Renal cortex interstitium (tissue), 11 donors: ENCODE measurements at regions not wholly inside any gene's neighbourhood (a gene's known extent, or its start where the extent isn't known, plus 50 kb on each side); places are given as distances from the start of the nearest gene placed in this dataset.
"Not testable (repeated sequence)": the region's sequence is repeated elsewhere in the genome, so short reads cannot be mapped to it uniquely, and the experiment has no call there.

Source experiments
- DNase-seq, 11 donors: peaks; one replicate each; pipeline ENCODE4 v3.0.0-alpha.2; 2013; ENCODE audit warnings: low read depth in 9 of 11, low spot score in 4 of 11; ENCODE audit errors: extremely low read depth in 1 of 11

DNA sequence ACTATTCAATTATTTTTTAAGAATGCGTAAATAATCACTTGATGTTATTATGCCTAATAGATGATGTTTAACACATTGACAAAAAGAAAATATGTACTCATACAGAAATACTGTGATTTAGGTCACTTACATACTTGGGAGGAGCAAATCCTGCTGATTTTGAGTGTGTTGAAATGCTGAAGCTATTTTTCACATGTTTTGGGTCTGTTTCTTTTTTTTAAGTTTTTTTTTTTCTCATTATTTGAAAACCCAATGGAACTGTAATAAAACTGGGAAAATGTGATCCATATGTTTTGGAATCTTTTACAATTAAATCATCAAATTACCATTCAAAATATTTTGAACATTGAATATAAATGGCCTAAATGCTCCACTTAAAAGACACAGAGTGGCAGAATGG is 366.2 kb upstream of the ADAMTS5 start:
- DNase-seq: no peak

DNA sequence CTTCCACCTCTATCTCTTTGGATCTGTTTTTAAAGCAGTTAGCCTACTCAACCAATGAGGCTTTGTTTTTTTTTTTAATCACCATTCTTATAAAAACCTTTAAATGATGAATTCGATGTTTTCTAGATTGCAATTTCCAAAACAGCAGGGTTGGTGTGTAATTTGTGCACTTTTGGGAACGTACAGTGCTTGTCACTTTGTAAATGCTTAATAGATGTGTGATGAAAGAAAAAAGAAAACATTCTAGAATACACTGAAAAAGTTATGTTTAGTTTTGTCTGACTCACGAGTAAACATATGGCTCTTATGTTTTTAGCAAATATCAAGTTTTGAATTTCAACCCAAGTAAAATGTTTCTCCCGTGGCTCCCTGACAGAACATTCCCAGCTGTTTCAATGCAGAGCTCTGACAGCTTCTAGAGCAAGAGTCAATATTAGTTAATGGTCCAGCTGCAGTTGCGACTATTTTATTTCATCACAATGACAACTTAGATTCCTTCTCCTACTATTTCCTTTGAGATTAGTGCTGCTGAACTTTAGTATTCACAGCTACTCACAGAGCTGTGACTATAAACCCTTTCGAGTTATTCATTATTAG is 362.5 kb upstream of the ADAMTS5 start:
- peak in 9 of 11 donors; percentile 32 to 76 (median 61) for DNase-seq

DNA sequence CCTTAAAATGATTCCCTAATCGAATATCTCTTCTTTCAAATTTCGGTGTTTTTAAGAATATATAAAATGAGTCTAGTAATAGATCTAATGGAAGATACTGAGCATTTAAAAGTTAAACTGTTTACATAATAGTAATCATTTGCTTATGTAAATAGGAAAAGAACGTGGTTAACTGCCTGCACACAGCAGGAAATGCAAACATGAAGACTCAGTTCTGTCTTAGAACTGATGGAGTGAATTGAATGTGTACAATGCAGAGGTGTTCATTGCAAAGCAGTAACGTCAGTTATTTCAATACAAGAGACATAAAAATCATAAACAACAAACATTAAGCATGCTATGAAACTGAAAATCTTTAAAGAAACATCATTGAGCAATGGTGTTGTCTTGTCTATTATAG is 359.4 kb upstream of the ADAMTS5 start:
- no peak for DNase-seq

DNA sequence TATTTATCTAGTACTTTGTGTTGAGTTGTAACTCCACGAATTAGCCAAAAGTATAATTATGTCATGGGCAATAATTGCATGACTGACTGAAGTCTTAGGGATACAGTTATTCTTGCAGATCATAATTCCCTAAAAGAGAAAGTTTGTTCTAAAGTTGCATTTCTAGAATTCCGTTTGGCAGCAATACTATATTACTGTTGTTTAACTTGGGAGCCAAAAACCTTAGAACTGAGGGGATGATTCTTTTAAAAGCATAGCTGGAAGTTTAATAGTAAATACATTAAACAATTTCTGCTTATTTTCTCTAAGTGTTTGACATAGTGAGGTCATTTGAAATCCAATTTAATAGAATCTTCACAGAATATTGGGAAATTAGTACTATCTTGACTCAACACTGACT is 356.4 kb upstream of the ADAMTS5 start:
- DNase-seq: no peak

DNA sequence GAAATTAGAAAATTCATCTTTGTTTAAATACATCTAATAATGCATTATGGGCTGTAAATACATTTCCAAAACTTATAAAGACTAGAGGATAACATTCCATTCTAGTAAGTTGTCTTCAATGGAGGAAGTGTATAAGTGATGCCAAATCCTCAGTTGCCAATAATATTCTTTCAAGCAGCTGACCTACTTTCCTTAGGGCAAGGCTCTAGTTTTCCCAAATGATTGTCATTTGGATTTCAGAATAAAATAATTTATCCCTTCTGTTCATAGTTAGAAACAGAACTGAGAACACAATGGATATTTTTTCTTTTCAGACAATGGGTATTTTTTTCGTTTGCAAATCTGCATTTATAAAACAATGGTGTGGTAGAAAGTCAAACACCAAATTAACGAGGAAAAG is 354.9 kb upstream of the ADAMTS5 start:
- DNase-seq: no peak

DNA sequence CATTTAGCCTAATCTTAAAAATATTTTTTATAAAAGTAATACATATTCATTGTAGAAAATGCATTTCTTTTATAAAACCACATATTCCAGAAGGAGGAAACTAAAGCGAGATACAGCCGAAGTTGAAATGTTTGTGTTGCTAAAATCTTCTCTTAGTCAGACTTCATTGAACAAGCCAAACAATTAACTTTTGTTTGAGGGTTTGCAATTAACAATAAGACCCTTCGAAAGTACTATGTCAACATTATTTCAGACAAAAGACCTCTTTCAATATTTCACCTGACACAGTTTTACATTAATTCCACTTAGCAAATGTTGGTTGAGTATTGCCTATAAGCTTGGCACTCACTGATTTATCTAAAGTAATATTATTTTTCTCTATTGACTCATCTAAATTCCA is 354.0 kb upstream of the ADAMTS5 start:
- DNase-seq: no peak

DNA sequence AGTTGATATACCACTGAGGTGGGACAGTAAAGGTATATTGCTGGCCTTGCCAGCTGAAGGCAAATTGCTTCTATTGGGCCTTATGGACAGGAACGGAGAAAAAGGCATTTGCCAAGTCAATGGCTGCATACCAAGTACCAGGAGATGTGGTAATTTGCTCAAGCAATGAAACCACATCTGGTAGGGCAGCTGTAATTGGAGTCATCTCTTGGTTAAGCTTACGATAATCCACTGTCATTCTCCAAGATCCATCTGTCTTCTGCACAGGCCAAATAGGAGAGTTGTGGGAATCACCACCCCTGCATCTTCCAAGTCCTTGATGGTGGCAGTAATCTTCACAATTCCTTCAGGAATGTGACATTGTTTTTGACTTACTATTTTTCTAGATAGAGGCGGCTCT is 350.7 kb upstream of the ADAMTS5 start:
- DNase-seq: not testable (repeated sequence)

DNA sequence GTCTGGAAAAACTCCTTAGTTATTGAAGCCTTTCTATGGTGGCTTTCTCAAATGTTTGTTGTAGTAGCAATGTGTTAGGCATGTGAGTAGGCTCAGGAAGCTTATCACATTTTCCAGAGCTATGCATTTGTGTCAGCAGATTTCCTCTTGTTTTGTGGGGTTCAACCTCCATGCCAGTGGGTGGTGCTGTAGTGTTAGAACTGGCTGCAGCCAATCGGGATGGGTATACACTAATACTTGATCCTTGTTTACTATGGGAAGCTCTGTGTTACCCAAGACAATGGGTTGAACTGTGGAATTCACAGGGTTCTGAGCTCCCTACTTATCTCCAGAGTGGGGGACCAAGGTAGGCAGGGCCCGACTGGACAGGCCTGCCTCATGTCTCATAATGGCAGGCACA is 348.5 kb upstream of the ADAMTS5 start:
- no peak for DNase-seq

DNA sequence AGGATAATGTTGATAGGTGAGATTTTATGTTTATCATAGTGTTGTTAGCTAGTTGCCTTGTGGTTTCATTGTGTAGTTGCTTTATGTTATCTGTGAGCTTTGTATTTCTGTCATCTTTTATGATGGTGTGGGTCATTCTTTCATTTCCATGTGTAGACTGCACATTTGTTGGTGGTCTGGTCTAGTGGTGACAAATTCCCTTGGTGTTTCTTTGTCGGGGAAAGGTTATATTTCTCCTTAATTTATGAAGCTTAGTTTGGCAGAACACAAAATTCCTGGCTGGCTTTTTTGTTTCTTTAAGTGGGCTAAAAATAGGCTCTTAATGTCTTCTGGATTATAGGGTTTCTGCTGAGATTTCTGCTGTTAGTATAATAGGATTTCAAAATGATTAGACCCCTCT is 347.2 kb upstream of the ADAMTS5 start:
- DNase-seq: no peak

DNA sequence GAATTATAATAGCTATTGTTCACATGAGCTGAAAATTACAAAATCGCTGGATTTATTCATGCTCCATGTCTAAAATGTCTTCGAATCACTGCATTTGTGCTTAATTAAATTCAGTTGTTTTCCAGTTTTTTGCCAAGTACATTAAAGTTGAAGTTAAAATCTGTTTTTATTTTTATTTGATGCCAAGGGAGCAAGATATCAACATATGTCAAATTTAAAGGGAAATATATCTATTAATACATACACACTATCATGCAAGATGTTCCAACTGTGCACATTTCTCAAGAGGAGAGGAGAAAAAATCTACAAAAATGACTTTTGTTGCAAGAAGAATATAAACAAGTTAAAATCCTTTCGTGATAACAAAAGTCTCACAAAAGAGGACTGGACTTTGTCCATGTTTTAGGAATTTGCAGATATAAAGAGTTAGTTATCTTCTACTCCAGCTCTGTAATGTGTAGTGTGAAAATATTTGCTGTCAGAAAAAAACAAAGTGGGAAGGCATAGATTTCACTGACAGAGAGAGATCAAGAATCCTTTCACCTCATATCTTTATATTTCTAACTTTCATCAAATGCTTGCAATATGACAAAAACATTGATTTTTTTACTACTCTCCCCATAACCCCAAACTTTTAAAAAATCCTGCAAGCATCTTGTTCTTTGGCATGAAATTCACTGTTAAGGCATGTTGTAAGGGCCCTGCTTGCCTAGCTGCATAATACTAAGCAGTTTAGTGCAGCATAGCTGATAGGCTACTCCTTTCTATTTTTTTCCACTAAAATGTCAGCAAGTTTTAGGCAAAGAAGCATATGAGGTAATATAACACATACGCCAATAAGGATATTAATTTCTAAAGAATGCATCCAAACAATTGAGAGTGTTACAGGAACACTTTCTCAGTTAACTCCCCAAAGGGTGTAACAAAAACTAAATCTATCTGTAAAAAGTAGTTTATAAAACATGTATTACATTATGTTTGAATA is 340.2 kb upstream of the ADAMTS5 start:
- DNase-seq: peak in 5 of 11 donors; percentile 23 to 58 (median 55)

DNA sequence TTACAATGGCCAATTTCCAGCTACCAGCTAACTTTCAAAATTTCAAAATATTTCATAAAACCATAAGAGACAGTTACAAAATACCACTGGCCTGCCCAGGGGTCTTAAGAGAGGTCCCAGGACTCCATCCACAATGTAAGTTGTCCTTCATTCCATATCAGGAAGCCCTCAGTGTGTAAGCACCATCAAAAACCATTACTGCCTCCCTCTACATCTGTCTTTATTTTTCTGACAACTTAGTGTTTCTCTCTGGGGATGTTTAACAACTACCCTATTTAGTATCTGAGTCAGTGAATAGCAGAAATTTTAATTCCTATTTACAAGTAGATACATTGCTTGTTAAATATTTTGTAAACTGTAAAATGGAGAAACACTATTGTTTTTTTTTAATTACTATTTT is 339.3 kb upstream of the ADAMTS5 start:
- no peak for DNase-seq

DNA sequence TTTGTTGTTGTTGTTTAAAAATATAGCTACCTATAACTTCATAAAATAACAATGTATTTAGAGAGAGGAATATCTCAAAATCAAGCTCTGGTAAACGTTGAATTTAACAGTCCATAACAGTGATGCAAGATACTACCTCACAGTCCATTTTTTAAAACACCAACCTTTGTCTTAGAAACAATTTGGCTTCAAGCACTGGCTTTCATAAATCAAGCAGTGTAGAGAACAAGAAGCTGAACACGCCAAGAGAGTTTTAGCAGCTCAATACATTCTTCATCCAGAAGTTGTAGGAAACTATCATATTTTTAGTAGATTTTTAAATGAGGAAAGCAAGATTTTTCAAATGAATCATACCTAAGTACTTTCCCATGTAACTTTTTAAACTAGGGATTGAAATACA is 334.3 kb upstream of the ADAMTS5 start:
- DNase-seq: no peak

DNA sequence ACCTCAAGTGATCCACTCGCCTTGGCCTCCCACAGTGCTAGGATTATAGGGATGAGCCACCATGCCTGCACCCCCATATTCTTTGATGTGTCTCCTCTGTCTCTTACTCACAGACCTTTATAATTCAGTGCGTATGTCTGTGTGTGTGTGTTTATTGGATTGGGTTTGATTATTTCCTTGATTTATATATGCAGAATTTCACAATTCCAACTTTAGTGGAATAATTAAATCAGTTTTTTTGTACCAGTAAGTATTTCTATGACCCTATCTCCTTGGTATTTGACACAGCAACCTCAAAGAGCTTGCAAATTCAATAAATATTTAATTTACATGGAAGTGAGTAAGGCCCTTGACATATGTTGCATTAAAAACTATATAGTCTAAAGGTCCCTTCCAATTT is 333.9 kb upstream of the ADAMTS5 start:
- no peak for DNase-seq

DNA sequence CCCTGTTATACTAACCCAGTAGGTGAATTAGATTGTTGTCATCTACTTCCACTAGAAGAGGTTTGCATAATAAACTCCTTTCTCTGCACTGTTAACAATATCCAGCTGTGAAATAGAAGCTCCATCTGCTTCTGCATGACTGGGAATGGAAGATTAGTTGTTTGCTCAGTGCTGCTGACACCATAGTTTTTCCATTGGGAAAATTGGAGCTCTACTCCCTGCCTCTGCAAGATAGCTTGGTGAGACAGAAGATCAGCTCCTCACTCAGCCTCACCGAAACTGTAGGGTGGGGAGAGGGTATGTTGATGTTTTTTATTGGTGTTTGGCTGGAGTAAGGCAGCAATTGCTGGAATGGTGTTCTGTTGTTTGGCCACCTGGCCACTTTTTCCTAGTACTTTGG is 331.6 kb upstream of the ADAMTS5 start:
- no peak for DNase-seq

DNA sequence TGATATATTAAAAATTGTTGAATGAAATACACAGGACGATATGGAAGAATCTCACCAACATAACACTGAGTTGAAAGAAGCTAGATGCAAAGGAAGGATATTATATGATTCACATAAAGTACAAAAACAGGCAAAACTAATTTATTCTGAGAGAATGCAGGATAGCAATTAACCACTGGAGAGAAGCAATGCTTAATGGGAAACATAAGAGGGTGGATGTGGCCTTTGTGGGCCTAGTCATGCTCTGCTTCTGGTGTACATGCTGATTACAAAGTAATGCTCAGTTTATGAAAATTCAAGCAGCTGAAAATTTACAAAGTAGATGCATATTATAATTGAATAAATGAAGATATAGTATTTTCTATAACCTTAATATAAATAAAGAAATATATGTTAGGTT is 326.4 kb upstream of the ADAMTS5 start:
- no peak for DNase-seq

DNA sequence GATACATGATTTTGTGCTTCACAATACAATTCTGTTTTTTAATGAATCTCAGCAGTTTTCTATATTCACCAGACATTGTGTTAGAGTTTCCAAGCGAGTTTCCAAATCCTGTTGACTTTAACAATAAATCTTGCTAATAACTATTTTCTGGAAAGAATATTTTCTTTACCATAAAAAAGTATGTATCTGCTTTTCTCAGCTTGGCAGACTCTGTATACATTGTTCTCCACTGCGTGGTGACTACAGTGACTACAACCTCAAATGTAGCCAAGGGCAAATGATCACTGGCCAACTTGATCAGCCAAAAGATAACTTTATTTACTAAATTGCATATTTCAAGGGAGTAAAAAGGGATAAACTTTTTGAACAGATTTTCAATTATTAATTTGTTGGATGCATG is 325.9 kb upstream of the ADAMTS5 start:
- DNase-seq: no peak

DNA sequence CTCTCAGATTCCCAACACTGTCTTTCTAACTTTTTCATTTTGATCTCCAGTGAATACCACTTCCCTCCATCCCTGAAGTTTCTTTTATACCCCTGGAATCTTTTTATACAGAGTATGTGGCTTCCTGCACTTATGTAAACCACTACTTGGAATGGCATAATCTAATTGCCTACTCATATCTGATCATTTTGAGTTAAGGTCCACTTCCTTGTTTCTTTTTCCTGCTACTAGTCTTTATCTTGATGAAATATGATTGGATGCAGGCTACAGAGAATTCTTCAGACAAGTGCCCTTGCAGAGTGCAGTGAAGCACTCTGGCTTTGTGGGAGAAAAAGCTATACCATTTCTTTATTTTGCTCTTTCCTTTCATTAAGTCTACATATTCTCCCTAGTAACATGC is 325.3 kb upstream of the ADAMTS5 start:
- DNase-seq: no peak

DNA sequence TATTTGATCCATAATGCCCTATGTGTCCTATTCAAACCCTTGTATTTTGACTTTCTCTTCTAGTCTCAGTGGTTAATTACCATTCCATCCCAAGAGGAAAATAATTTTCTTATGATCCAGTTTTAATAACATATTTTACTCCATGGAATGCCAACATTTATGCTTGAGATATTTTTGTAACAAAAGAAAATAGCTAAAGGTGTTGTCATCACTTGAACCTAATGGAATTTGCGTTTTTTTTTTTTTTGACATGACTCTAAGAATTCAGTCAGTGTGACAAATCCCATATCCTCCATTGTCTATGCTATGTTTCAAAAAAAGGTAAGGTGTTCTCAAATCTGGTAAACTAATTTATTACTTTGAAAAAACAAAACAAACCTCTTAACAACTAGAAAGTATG is 324.1 kb upstream of the ADAMTS5 start:
- no peak for DNase-seq

DNA sequence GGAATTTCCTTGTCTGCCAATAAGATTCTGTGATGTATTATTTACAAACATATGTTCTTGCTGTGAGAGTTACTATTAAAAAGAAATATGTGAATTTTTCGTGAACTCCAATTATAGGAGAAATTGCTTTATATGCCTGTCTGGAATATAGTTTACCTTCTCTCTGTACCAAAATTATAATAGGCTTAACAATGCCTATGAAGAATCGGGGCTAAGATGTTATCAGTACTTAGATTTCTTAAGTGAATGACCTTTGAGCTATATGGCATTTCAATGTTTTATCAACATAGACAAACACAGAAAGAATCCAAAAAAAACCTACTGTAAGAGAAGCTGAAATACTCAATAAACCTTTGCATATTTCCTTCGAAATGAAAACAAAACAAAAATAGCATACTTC is 323.1 kb upstream of the ADAMTS5 start:
- DNase-seq: no peak

DNA sequence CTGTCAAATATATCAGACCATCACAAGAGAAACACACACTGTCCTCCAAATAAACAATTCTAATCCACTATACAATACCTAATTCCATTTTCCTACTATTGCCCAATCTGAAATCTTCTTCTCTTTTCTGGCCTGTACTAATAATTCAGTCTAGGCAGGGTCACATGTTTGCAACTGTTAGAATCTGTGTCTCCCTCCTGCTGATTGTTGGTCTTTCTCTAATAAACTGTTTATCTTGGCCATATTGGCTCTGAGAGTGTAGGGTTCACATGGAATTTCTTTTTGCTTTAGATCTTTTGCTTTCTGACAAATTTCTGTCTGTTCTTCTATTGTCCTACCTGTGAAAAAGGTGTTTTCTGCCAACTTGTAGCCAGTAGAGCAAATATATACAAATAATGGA is 319.9 kb upstream of the ADAMTS5 start:
- no peak for DNase-seq

DNA sequence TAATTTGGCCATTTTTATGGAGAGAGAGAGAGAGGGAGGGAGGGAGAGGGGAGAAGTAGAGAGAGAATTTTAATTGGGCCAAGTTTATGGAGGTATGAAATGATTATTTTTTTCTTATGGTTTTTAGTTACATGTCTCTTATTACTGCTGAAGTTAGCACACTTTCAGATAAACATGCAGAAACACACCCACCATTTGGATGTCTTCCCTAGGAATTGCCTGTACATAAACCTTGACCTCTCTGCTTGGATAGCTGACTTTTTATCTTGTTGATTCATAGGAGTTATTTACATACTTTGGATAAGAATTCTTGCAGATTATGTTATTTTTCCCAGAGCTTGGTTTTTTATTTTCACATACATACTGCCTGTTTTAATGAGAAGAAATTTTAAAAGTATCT is 310.2 kb upstream of the ADAMTS5 start:
- no peak for DNase-seq
